Fibroblast of skin of right quadriceps (primary cell): ENCODE measurements at regions not wholly inside any gene's neighbourhood (a gene's known extent, or its start where the extent isn't known, plus 50 kb on each side); places are given as distances from the start of the nearest gene placed in this dataset.

Experiments
- DNase-seq: peaks from one replicate; pipeline ENCODE4 v3.0.0-alpha.2; 2013

DNA sequence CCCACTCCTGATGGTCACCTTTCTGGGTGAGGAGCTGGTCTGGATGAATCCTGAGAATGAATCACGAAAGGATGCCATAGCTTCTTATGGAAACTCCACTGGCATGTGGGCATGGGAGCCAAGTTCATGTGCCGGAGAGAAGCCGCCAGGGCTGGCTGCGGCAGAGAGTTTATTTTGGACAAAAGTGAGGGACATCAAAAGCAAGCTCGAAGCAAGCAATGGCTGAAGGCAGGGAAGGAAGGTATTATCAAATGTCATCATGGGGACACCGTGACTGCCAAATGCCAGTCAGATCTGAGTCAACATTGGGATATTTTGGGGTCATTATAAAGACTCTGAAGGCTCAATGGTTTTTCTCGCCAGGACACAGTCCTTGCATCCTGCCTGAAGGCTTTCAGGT, 249.1 kb downstream of the QKI start:
- no peak for DNase-seq

DNA sequence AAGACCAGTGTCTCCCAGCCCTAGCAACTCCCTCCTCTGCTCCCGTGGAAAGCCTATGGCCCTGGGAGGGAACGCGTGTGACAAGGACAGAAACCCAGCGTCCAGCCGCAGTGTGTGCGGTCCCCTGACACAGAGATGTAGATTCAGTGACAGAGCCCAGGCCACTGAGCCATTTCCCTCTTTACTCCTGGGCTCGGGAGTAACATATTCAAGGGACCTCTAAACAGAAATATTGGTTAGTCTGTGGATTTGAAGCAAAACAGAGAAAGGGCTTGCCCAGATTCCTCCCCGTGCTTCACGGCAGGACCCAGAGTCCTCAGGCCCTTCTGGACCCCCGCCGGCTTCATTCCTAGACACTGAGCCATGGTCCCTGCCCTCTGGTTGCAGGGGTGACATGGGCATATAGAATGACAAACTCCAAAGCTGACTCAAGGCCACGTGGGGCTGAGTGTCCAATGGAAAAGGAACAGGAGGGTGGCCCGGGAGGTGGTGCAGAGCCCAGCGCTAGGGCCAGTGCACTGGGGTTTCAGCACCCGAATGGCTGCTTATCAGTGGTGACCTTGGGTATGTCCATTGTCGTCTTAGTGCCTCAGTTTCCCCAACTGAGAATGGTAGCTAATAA, 248.2 kb downstream of the QKI start:
- no peak for DNase-seq

DNA sequence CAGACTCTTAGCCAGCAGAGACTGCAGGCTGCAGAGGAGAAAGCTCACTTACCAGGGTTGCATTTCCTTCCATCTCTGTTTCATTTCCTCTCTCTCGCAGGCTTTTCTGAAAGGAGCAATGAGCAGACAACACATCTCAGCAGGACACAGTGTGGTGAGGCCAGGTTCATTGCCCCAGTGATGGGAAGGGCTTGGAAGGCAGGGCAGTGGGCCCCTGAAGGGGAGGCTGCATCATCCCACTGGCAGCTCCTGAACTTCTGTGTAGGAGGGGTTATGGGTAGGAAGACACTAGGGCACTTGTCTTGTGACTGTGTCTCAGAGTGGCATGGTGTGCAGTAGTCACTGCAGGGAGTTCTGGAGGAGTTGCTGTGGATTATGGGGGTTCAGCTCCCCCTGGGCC, 246.8 kb downstream of the QKI start:
- no peak for DNase-seq

DNA sequence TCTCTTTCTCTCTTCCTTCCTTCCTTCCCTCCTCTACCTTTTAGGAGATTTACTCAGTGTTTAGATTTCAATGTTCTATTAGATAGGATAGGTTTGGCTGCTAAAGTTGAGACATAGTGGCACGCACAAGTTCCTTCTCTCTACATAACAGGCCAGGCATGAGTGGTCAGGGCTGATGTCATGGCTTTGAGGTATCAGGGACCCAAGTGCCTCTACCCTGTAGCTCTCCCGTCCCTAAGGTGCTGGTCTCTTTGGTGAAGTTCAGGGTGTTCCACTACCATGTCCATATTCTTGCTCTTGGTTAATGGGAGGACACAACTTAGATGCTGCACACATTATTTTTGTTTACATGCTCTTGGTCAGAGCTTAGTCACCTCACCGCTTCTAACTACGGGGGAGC, 245.3 kb downstream of the QKI start:
- no peak for DNase-seq

DNA sequence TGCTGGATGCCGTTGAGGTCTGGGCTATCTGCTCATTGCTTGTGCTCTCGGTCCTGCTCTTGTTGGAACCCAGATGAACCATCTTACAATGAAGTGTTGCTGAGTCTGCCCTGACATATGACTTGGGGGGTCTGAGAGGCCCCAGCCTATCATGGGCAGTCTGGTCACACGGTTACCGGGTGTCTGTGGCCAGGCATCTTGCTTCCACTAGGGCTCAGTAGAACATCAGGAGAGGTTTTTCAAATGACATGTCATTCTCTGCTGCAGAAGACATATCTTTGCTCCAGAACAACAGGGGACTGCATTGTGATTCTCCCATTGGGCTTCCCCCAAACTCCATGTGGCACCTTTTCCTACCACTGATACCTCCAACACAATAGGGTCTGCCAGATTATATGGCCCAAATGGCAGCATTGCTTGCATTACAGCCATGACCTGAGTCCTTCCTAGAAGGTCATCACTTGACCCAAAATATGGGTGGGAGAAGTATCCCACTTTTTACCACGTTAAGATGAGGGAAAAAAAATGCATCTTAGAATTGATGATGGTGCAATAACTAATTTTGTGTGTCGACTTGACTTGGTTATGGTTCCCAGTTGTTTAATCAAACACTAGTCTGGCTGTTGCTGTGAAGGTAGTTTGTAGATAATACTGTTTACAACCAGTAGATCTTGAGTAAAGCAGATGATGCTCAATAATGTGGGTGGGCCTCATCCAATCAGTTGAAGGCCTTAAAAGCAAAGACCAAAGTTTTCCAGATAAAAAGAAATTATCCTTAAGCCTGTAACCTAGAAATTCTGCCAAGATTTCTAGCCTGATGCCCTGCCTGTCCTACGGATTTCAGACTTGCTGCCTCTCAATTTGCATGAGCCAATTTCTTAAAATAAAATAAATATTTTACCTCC, 241.0 kb downstream of the QKI start:
- DNase-seq, result no peak

DNA sequence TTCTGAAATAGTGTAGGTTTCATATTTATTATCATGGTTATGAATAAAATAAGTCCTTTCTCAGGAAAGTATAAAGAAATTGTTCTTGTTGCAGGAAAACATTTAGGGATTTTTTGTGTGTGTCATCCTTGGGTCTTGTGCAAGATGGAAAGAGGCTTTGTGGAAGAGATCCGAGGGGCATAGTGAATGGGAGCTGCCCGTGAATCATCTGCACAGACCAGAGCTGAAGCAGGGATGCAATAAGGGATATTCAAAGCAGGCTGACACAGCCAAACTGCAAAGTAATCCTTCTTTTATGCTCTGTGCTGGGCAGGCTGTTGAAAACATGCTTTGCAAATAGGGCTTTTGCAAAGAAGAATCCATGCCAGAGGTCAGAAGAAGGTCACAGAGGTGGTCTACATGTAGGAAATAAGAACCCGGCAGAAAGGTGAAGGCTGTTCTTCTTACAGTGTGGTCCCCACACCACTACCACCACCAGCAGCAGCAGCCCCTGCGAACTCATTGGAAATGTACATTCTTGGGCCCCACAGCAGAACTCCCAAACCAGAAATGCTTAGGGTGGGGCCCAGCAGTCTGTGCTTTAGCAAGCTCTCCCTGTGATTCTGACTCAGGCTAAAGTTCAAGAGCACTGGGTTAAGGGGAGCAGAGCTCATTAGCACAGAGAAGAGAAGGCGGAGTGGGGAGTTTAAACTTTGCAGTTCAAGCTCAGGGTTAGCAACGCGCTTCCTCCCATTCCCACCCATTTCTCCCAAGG, 237.6 kb downstream of the QKI start:
- DNase-seq, result peak; percentile 34

DNA sequence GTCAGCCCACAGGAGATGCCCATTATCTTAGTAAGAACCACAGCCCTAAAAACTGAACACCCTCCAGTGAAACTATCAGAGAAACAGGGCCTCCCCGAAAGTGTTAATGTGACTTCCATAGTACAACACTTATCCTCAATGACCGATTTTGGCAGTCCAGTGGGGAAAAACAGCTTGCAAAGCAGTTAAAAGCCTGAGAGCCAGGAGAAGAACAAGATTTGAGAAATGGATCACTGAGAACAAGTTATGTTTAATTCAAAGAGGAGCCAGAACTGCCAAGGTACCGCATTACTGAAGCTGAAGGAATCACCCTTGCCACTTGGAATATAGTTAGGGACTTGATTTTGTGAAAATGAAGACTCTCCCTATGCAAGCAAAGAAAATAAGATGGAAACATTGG, 236.9 kb downstream of the QKI start:
- DNase-seq, result no peak

DNA sequence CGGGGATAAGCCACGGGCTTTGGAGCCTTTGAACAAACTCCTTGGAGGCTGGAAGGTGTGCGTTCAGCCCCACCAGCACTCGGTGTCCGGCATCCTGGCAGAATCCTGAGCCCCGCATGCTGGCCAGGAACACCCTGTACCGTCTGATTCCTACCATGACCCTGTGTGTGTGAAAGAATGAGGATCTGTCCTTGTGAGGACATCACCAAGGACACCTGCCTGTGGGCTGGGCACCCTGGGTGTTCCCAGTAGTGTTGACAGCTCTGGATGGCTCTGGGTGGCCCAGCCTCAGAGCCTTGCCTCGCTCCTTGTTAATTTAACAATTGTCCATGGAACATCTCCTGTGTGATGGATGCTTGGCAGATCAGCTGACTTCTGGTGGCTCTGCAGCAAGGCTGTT, 234.3 kb downstream of the QKI start:
- no peak for DNase-seq

DNA sequence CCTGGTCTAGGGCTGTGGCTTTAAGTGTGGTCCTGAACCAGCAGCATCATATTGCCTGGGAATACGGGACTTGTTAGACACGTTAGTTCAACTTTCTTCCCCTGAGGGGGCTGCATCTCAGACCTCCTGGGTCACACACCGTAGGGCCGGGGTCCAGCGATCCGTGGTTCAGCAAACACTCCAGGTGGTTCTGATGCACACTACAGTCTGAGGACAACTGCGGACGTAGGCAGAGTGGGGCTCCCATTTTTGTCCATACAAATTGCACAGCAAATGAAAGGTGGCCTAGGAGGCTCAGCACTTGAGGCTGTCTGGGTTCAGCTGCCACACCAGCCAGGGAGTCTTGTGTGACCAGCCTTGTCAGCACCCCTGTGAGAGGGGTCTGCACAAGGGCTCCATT, 233.1 kb downstream of the QKI start:
- no peak for DNase-seq

DNA sequence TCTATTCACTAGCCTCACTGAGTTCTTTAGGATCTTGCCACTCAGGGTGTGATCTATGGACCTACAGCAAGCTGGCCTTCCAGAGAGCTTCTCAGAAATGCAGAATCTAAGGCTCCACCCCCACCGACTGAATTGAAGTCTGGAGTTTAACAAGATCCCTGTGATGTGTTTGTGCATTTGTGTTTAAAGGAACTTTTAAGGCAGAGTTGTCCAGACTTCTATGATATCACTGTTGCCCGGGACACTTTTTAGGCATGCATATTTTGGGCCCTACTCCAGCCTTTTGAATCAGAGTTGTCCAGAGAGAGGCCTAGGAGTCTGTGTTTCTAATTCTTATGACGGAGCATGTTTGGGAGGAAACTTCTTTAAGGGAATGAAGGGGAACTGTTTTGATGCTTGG, 232.3 kb downstream of the QKI start:
- DNase-seq, result no peak

DNA sequence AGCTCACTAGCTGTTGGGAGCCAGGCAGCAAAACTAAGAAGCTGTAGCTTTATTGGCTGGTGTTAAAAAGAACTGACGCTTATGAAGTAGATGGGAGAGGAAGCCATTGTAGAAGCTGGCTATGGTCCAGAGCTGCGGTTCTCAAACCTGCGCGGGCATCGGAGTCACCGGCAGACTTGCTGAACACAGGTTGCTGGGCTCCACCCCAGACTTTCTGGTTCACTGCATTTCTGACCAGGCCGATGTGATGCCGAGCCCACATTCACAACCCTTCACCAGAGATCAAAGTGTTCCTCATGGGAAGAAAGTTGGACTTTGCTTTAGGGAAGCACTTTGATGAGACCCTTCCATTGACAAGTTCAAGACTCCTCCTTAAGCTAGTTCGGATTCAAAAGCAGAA, 231.6 kb downstream of the QKI start:
- no peak for DNase-seq

DNA sequence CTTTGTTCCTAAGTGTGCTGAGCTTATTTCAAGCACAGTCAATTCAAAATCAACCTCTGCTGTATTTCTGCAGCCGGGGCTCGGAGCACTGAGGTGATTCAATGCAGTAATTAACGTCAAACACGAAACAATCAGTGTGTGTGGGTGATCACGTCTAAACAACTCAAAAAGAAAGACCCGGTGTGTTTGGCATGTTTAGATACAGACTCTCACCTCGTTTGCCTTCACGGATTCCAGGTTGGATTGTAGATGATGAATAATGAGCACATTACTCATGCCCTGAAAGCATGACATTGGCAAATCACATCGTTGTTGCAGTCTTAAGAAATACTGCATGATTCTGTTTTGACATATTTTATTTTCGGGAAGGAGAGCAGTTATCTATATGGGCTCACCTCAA, 231.0 kb downstream of the QKI start:
- no peak for DNase-seq

DNA sequence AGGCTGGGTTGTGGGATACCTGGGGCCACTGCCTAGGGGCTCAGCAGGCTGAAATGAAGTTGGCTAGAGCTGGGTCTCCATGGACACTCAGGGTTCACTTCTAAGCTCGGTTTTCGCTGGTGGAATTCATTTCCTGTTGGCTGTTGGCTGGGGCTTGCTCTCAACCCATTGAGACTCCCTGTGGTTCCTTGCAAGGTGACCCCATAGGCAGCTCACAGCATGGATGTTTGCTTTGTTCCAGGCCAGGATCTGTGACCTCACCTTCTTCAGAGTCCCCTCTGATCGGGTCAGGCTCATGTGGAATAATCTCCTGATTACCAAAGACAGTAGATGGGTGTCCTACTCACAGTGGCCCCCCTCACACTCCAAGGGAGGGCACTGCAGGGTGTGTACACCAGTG, 229.3 kb downstream of the QKI start:
- no peak for DNase-seq

DNA sequence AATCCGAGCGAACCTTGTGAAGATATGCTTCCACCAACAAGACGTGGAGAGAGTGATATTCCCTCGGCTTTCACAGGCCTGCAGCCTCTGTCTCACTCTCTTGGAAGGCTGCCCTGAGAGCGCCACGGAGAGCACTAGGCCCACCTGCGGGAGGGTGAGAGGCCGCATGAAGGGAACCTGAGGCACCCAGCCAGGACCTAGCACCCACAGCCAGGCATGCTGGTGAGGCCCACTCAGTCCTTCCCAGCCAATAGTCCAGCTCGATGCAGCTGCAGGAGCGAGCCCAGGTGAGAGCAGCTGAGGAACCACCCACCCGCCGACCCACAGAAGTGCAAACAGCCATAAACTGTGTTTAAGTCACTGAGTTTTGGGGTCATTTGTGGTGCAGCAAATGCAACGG, 227.2 kb downstream of the QKI start:
- no peak for DNase-seq

DNA sequence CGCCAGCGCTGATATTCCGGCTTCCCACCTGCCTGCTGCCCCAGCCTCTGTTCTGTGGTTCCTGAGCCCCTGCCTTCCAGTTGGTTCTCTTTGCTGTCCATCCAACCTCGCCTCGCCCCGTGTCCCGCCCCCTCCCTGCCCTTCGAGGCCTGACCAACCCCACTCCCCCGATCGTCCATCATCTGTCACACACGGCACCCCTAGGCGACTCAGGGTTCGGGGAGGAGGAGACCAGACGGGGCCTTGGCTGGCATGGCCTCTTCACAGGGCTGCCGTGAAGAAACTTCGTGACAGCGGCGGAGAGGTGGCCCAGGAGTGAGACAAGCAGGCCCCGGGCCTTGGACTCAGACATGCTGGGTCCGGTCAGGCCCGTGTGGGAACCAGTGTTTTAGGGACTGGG, 226.1 kb downstream of the QKI start:
- no peak for DNase-seq

DNA sequence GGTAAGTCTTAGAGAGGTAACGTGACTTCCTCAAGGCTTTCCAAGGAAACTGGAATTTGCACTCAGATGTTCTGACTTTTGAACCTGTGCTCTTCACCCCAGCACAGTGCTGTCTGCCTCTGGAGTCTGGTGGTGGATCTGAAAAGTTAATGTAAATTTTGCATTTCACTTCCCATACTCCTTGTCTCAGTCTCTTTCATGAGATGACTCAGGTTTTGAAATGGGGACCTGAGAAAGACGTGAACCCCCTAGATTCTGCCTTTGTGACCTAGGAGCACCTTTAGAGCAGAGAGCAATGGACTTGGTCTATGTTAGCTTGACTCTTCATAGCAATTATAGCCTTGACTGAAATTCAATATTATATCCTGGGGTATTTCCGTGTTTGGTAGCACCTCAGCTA, 223.0 kb downstream of the QKI start:
- DNase-seq, result no peak

DNA sequence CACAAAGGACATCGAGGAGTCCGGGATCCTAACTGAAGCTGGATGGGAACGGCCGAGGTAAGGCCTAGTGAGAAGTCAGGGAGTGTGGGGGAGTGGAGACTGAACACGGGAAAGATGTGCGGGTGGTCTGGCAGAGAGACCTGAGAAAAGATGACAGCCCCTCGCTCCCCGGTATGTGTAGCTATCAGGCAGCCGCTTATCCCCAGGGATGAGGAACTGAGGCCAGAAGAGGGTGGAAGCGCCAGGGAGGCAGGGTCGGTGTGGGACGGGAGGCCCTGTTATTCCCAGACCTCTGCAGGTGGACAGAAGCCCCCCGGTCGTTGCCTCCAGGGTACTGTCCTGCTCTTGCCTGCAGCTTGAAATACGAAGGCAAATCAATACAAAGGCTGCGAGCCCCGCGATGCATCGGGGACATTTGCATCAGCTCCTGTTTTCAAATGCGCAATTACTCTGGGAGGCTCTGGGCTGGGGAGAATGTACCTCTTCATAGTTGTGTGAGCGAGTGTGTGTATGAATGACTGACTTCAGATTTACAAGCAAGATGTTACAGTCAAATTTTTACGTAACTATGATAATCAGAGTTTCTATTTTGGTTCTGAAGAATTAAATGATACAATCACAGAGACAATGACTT, 221.3 kb downstream of the QKI start:
- no peak for DNase-seq

DNA sequence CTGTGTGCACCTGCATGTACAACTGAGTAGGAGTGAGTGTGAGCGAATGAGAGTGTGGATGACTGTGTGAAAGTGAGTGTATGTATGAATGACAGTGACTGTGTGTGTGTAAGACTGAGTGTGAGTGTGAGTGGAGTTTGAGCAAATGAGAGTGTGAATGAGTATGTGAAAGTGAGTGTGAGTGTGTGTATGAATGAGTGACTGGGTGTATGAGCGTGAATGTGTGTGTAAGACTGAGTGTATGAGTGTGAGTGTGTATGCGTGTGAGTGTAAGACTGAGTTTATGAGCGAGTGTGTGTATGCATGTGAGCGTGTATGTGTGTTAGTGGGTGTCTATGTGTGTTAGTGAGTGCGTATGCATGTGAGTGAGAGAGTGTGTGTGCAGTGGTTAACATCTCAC, 220.8 kb downstream of the QKI start:
- no peak for DNase-seq

DNA sequence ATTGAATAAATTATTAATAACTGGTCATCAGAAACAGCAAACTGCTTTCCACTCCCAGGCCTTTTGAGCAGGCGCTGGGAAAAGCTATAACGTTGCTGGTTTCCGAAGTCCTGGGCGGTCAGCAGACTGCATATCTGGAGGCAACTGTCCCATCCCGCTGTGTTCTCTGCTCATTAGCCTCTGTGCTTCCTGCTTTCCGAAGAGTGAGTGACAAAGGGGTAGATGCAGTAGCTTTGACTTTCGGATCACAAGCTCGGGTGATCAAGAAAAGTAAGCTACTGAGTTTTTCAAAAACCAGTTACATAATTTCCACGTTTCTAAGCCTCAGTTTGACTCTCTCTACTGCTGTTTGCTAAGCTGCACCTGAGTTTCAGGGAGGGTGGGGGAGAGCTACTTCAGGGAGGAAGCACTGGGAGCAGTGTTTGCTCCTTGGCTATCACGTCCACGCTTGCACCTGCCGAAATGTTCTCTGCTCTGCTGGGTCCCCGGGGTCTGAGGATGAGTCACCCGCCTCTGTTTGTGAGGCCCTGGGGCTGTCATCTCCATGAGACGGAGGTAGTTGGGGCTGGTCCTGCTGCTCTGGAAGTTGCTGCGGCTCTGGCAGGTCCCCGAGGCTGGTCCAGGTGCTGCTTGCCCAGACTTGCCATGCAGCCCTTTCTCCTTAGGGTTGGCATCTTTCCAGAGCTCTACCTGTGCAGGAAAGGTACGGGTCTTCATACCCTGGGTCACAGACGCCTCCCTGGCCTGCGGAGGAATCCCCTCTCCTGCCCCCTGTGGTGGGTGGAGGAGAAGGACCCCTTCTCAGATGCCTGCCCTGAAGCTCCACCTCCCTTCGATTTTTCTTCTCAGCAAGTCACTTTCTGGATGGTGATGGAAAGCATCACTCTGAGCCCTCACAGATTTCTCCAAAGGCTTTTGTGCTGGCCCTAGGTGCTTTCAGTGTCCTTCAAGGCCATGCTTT, 220.0 kb downstream of the QKI start:
- DNase-seq, result no peak

DNA sequence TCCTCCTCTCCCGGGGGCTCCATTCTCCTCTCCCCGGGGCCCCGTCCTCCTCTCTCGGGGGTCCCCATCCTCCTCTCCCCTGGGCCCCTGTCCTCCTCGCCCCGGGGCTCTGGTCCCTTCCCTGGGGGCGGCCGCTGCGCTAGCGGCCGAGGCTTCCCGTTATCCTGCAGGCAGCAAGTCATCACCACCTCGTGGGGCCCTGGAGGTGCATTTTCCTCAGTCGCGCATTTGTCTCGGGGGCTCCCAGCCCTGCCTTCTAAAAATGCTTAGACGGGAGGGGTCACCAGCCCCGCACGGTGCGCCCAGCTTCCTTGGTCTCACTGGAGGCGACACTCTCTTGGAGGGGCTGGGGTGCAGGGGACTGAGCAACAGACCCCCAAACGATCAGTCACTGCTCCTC, 216.5 kb downstream of the QKI start:
- DNase-seq, result no peak

DNA sequence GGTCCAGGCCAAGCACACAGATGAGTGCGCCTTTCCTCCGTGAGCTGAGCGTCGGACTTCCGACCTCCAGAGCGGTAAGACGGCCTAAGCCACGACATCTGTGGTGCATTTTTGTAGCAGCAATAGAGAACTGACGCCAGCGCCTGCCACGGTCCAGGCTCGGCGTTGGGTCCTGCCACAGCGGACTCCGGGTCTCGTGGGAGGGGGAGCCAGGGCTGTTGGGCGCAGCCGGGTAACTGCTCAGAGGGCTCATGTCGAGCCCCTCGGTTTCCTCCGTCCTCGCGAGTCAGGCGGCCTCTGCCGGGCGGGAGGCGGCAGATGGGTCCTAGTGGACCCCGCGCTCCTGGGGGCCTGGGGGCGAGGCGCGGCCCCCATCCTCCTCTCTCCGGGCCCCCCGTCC, 216.1 kb downstream of the QKI start:
- DNase-seq, result no peak

DNA sequence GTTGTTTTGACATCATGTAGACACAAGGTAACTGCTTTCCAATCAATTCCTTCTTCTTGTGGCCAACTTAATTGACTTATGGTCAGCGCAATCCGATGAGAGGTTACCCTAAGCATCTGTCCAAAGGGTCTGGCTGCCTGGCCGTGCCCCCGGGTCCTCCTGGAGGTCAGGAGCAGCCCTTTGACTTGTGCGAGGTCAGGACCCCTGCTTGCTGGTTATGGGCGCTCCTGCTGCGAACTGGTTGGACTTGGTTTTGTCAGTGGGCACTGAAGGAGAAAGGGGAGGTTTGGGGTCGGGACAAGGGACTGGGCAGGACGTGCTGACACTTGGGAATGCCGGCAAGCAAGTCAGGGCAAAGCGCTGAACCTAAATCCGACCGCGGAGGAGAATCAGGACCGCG, 215.6 kb downstream of the QKI start:
- DNase-seq, result no peak
